Skeletal muscle satellite cell (primary cell): ENCODE measurements at regions not wholly inside any gene's neighbourhood (a gene's known extent, or its start where the extent isn't known, plus 50 kb on each side); places are given as distances from the start of the nearest gene placed in this dataset.

ENCODE experiments used
- H3K27me3 ChIP-seq: 2 replicates; pipeline ENCODE4 v1.7.0; 2013; ENCODE audit warnings: low read length; ENCODE audit not compliant: control insufficient read depth, insufficient read depth
- H3K36me3 ChIP-seq: 2 replicates; pipeline ENCODE4 v1.7.0; 2013; ENCODE audit warnings: mild to moderate bottlenecking, control low read depth, low read length; ENCODE audit not compliant: insufficient read depth
- H3K4me1 ChIP-seq: 2 replicates; pipeline ENCODE4 v1.7.0; 2013; ENCODE audit warnings: low read length; ENCODE audit not compliant: control insufficient read depth, insufficient read depth
- H3K4me2 ChIP-seq: 2 replicates; pipeline ENCODE4 v1.7.0; 2013; ENCODE audit warnings: mild to moderate bottlenecking, low read length
- H3K4me3 ChIP-seq: 2 replicates; pipeline ENCODE4 v1.7.0; 2013; ENCODE audit warnings: low read length
- H3K9ac ChIP-seq: 2 replicates; pipeline ENCODE4 v1.7.0; 2013; ENCODE audit warnings: mild to moderate bottlenecking, low read depth, low read length, moderate library complexity
- H3K9me3 ChIP-seq: replicated peaks from 2 replicates; pipeline ENCODE4 v1.7.0; 2013; ENCODE audit warnings: mild to moderate bottlenecking, control low read depth, low read length

- Histone ChIP-seq H3K4me3 (no peak overlapping the region), H3K27me3 (no peaks in the 10 kb centered on the region), H3K4me1 (peaks cover 23% of the 10 kb centered on the region), H3K36me3 (no peaks in the 10 kb centered on the region), H3K4me2 (peak overlapping the region; percentile 5), H3K9ac (no peak overlapping the region), H3K9me3 (peaks cover 6% of the 10 kb centered on the region)
Observed at GRCh38 chr11:115939104-115939730, 435.0 kb upstream of the CADM1 start.

GRCh38 chr11:115933564-115933963 is 429.3 kb upstream of the CADM1 start:
- no peak overlapping the region for H3K4me2 ChIP-seq
- peaks cover 4% of the 10 kb centered on the region for H3K9me3 ChIP-seq
- no peak overlapping the region for H3K9ac ChIP-seq
- H3K4me3 ChIP-seq: no peak overlapping the region
- no peaks in the 10 kb centered on the region for H3K27me3 ChIP-seq
- H3K36me3 ChIP-seq: no peaks in the 10 kb centered on the region
- no peaks in the 10 kb centered on the region for H3K4me1 ChIP-seq

- no peak overlapping the region for H3K9ac ChIP-seq
- H3K4me3 ChIP-seq: no peak overlapping the region
- no peaks in the 10 kb centered on the region for H3K4me1 ChIP-seq
- H3K9me3 ChIP-seq: peaks cover 7% of the 10 kb centered on the region
- no peaks in the 10 kb centered on the region for H3K36me3 ChIP-seq
- H3K27me3 ChIP-seq: no peaks in the 10 kb centered on the region
- H3K4me2 ChIP-seq: no peak overlapping the region
Observed at GRCh38 chr11:115931548-115932083, 427.4 kb upstream of the CADM1 start.

- no peaks in the 10 kb centered on the region for H3K27me3 ChIP-seq
- H3K36me3 ChIP-seq: no peaks in the 10 kb centered on the region
- H3K4me1 ChIP-seq: no peaks in the 10 kb centered on the region
- no peak overlapping the region for H3K9ac ChIP-seq
- peaks cover 7% of the 10 kb centered on the region for H3K9me3 ChIP-seq
- no peak overlapping the region for H3K4me3 ChIP-seq
- H3K4me2 ChIP-seq: no peak overlapping the region
Observed at GRCh38 chr11:115930886-115931547, 426.8 kb upstream of the CADM1 start.

GRCh38 chr11:115930291-115930690 is 426.1 kb upstream of the CADM1 start:
- H3K4me1 ChIP-seq: no peaks in the 10 kb centered on the region
- H3K4me3 ChIP-seq: no peak overlapping the region
- no peaks in the 10 kb centered on the region for H3K36me3 ChIP-seq
- H3K9ac ChIP-seq: no peak overlapping the region
- H3K27me3 ChIP-seq: no peaks in the 10 kb centered on the region
- H3K4me2 ChIP-seq: no peak overlapping the region
- peaks cover 7% of the 10 kb centered on the region for H3K9me3 ChIP-seq

DNA sequence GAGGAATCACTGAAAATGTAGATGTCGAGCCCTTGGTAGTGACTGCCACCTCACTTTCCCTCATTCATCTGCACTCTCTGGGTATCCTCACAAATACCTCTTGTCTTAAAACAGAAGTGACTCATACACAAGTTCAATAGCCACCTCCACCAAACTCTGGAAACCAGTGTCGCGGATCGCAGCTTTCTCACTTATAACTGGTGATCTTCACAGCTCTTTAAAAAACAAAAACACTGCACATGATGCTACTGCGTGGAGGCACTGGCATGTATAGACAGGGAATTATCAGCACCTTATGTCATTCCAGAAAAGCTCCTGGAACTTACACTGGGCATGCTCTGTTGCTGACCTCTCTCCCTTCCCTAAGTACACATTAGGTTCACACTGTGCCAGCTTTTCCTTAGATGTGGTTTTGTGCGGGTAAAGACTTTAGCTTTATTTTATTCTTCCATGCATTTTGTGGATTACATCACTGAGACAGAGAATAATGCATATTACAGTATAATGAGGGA is 425.5 kb upstream of the CADM1 start:
- H3K4me2 ChIP-seq: no peak overlapping the region
- H3K27me3 ChIP-seq: no peaks in the 10 kb centered on the region
- H3K9me3 ChIP-seq: peaks cover 7% of the 10 kb centered on the region
- H3K36me3 ChIP-seq: no peaks in the 10 kb centered on the region
- H3K9ac ChIP-seq: no peak overlapping the region
- H3K4me3 ChIP-seq: no peak overlapping the region
- H3K4me1 ChIP-seq: no peaks in the 10 kb centered on the region

GRCh38 chr11:115928811-115929210 is 424.6 kb upstream of the CADM1 start:
- H3K9ac ChIP-seq: no peak overlapping the region
- no peaks in the 10 kb centered on the region for H3K36me3 ChIP-seq

DNA sequence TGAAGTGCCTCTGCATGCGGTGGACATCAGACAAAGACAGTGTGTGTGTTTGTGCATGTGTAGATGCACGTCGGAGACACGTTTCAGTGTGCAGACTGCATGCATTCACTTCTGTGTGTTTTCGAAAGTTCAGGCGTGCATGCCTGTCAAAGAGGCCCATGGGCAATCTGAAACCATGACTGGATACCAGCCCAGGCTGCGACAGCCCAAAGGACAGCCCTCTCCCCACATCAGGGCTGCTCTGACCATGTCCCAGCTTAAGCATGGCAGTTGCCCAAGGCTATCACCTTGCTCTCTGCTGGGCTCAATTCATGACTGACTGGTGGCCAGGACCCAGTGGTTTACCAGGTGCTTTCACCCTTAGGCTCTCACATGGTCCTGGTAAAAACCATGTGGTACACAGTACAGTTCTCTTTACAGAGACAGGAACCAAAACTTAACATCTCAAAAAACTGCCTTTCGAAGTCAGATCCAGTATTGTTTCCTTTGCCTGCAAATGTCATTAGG is 423.7 kb upstream of the CADM1 start:
- Histone ChIP-seq H3K9ac (no peak overlapping the region), H3K9me3 (peaks cover 7% of the 10 kb centered on the region), H3K27me3 (no peaks in the 10 kb centered on the region), H3K36me3 (no peaks in the 10 kb centered on the region), H3K4me1 (no peaks in the 10 kb centered on the region), H3K4me2 (no peak overlapping the region), H3K4me3 (no peak overlapping the region)

More at GRCh38 chr11:115928811-115929210, 424.6 kb upstream of the CADM1 start:
- no peak overlapping the region for H3K4me3 ChIP-seq
- H3K4me1 ChIP-seq: no peaks in the 10 kb centered on the region
- H3K27me3 ChIP-seq: no peaks in the 10 kb centered on the region
- peaks cover 7% of the 10 kb centered on the region for H3K9me3 ChIP-seq
- no peak overlapping the region for H3K4me2 ChIP-seq

DNA sequence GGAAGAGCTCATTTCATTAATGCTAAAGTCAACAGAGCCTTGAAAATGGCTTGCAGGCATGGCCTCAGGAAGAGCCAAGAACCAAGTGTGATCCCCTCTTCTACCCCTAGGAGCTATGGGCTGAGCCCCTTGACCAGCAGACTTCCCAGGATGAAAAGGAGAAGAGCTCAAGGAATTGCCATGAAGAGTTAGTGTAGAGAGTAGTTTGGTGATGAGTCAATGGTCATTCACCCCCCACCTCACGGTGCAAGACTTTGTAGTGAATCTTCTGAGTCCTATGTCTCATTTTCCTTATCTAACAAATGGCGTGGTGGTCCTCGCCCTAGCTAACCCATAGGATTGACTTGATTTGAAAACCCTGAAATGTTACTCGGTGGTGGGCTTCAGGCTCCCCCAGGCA is 422.4 kb upstream of the CADM1 start:
- H3K9me3 ChIP-seq: peaks cover 7% of the 10 kb centered on the region
- no peaks in the 10 kb centered on the region for H3K36me3 ChIP-seq
- H3K4me3 ChIP-seq: no peak overlapping the region
- H3K27me3 ChIP-seq: no peaks in the 10 kb centered on the region
- no peaks in the 10 kb centered on the region for H3K4me1 ChIP-seq
- no peak overlapping the region for H3K9ac ChIP-seq
- H3K4me2 ChIP-seq: no peak overlapping the region

GRCh38 chr11:115926138-115926537 is 421.9 kb upstream of the CADM1 start:
- Histone ChIP-seq H3K27me3 (no peaks in the 10 kb centered on the region), H3K4me3 (no peak overlapping the region), H3K4me1 (no peaks in the 10 kb centered on the region), H3K36me3 (no peaks in the 10 kb centered on the region), H3K9ac (no peak overlapping the region), H3K9me3 (peaks cover 7% of the 10 kb centered on the region), H3K4me2 (no peak overlapping the region)

GRCh38 chr11:115925568-115926090 is 421.4 kb upstream of the CADM1 start:
- peaks cover 7% of the 10 kb centered on the region for H3K9me3 ChIP-seq
- no peak overlapping the region for H3K4me3 ChIP-seq
- no peaks in the 10 kb centered on the region for H3K4me1 ChIP-seq
- no peak overlapping the region for H3K9ac ChIP-seq
- H3K27me3 ChIP-seq: no peaks in the 10 kb centered on the region
- no peak overlapping the region for H3K4me2 ChIP-seq
- no peaks in the 10 kb centered on the region for H3K36me3 ChIP-seq
